ENCODE measurements at regions not wholly inside any gene's neighbourhood (a gene's known extent, or its start where the extent isn't known, plus 50 kb on each side); places are given as distances from the start of the nearest gene placed in this dataset.

DNA sequence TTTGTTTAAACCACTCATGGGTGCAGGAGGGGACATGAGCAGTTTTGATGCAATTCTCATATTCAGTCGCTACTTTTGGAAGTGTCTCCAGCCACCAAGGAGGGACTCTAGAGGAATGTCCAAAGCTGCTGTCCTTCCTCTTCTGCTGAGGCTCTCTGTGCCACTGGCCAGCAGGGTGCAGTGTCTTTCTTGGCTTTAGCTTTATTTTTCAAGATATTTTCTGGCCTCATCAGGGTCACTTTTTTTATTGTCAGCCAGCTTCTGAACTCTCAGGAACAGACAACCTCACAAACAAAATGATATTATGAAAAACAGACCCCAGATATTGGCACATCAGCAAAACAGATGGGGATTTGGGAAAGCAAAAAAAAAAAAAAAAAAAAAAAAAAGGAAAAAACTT is 289.3 kb upstream of the ZSWIM2 start:
- TF ChIP-seq POLR2A (IDR thresholded peaks at IDR 0.05; ENCODE audit: extremely low read depth, insufficient read length) (no peak), MYC (IDR thresholded peaks at IDR 0.05; ENCODE audit: low read depth, low read length) (no peak)
- TF ChIP-seq, protein P1, sequence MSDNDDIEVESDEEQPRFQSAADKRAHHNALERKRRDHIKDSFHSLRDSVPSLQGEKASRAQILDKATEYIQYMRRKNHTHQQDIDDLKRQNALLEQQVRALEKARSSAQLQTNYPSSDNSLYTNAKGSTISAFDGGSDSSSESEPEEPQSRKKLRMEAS (IDR thresholded peaks at IDR 0.05; ENCODE audit: low read depth, low read length) = no peak
- TF ChIP-seq, protein P2, sequence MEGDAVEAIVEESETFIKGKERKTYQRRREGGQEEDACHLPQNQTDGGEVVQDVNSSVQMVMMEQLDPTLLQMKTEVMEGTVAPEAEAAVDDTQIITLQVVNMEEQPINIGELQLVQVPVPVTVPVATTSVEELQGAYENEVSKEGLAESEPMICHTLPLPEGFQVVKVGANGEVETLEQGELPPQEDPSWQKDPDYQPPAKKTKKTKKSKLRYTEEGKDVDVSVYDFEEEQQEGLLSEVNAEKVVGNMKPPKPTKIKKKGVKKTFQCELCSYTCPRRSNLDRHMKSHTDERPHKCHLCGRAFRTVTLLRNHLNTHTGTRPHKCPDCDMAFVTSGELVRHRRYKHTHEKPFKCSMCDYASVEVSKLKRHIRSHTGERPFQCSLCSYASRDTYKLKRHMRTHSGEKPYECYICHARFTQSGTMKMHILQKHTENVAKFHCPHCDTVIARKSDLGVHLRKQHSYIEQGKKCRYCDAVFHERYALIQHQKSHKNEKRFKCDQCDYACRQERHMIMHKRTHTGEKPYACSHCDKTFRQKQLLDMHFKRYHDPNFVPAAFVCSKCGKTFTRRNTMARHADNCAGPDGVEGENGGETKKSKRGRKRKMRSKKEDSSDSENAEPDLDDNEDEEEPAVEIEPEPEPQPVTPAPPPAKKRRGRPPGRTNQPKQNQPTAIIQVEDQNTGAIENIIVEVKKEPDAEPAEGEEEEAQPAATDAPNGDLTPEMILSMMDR (IDR thresholded peaks at IDR 0.05; ENCODE audit: low read depth, low read length) = peak; percentile 48
- DNase-seq (ENCODE audit: low read depth) = peak; percentile 23
- H3K4me3 ChIP-seq (ENCODE audit: low read depth, low read length) = no peak overlapping the region

DNA sequence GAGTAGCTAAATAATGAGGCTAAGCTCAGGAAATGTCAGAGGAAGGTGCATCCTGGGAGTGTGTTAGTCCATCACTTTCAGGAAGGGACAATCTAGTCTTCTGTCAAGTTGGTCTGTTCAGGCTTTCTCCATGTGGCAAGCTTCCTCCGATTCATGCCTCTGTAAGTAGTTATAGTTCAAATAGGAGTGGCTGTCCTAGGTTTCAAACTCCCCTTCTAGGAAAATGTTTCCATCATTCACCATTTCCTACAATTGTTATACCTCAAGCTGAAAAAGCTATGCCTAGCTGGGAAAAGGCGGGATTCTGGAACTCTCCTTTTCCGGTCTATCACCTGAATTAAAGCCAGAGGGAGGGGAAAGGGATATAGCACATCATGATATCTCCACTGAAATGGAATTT is 287.7 kb upstream of the ZSWIM2 start:
- H3K4me3 ChIP-seq (ENCODE audit: low read depth, low read length) = no peak overlapping the region
- TF ChIP-seq POLR2A (IDR thresholded peaks at IDR 0.05; ENCODE audit: extremely low read depth, insufficient read length) = no peak
- no peak for TF ChIP-seq MYC (IDR thresholded peaks at IDR 0.05; ENCODE audit: low read depth, low read length)
- TF ChIP-seq, protein P2 (IDR thresholded peaks at IDR 0.05; ENCODE audit: low read depth, low read length) = no peak
- TF ChIP-seq, protein P1 (IDR thresholded peaks at IDR 0.05; ENCODE audit: low read depth, low read length) = no peak
- no peak for DNase-seq (ENCODE audit: low read depth)

DNA sequence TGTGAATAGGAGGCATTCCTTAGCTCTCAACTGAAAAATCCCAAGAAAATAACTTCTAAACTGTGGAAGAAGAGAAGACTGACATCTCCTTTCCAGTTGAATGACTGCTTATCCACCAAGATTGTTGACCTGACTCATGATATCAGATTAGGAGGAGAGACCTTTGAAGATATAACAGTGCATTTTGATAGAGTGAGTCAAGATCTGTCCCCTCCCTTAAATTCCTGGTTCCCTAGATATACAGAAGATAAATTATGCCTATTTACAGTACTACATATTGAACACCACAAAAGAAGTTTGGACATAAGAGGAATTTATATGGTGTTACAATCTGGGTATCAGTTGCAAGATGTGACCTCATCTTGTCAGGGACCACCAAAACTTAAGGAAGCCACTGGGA is 285.3 kb upstream of the ZSWIM2 start:
- H3K4me3 ChIP-seq (ENCODE audit: low read depth, low read length) = no peak overlapping the region
- no peak for DNase-seq (ENCODE audit: low read depth)
- TF ChIP-seq, protein P2 (IDR thresholded peaks at IDR 0.05; ENCODE audit: low read depth, low read length) = no peak
- TF ChIP-seq, protein P1 (IDR thresholded peaks at IDR 0.05; ENCODE audit: low read depth, low read length) = no peak
- TF ChIP-seq POLR2A (IDR thresholded peaks at IDR 0.05; ENCODE audit: extremely low read depth, insufficient read length) = no peak
- TF ChIP-seq MYC (IDR thresholded peaks at IDR 0.05; ENCODE audit: low read depth, low read length) = no peak

DNA sequence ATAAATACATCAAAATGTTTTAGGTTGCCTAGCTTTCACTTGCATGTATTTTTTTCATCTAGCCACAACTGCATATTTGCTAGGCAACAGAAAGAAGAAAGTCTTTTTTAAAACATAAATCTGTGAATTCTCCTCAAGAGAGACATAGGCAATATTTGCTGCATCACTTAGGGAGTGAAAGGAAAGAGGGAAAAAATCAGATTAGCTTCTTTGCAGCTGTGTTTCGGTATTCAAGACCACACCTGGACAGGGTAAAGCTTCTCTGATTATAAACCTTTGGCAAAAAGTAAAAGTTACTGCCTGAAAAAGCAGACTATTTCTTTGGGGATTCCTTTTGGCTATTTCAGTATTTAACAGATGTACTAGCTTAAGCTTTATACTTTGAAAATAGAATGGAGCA is 280.9 kb upstream of the ZSWIM2 start:
- H3K4me3 ChIP-seq (ENCODE audit: low read depth, low read length) = no peak overlapping the region
- TF ChIP-seq, protein P2 (IDR thresholded peaks at IDR 0.05; ENCODE audit: low read depth, low read length) = no peak
- TF ChIP-seq, protein P1 (IDR thresholded peaks at IDR 0.05; ENCODE audit: low read depth, low read length) = no peak
- no peak for DNase-seq (ENCODE audit: low read depth)

DNA sequence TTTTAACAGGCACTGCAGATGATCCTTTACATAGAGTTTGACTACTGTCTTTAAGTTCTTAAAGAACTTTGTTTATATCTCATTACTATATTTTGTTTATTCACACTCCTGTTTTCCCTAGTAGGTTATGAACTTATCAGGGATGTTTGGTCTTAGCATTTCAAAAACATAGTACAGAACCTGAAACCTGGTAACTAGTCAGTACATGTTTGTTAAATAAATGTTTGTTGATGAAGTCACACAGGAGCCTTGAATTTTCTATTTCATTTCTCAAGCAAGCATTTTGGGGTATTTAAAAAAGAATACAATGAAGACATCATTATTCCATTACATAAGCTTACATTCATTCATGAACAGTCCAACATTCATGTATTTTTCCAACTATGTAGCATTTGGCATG is 280.3 kb upstream of the ZSWIM2 start:
- TF ChIP-seq, protein P1 (IDR thresholded peaks at IDR 0.05; ENCODE audit: low read depth, low read length) = no peak
- TF ChIP-seq, protein P2 (IDR thresholded peaks at IDR 0.05; ENCODE audit: low read depth, low read length) = no peak
- TF ChIP-seq POLR2A (IDR thresholded peaks at IDR 0.05; ENCODE audit: extremely low read depth, insufficient read length) (no peak), MYC (IDR thresholded peaks at IDR 0.05; ENCODE audit: low read depth, low read length) (no peak)
- no peak for DNase-seq (ENCODE audit: low read depth)
- H3K4me3 ChIP-seq (ENCODE audit: low read depth, low read length) = no peak overlapping the region

Measured in NB4 (cell line).